Sigmoid colon (tissue), 4 donors: ENCODE measurements at regions not wholly inside any gene's neighbourhood (a gene's known extent, or its start where the extent isn't known, plus 50 kb on each side); places are given as distances from the start of the nearest gene placed in this dataset.

ENCODE experiments used
- CTCF ChIP-seq, 4 experiments: fragments of 450-650 bp in 3 of 4; fragments of 200-600 bp in 1 of 4; IDR thresholded peaks; one replicate each; pipeline ENCODE4 v1.5.1; 2016 to 2019; ENCODE audit warnings: antibody characterized with exemption in 4 of 4, mild to moderate bottlenecking in 3 of 4, moderate library complexity in 2 of 4
- POLR2A ChIP-seq, 2 donors: fragments of 450-650 bp; IDR thresholded peaks; one replicate each; pipeline ENCODE4 v1.6.1; 2016; ENCODE audit warnings: antibody characterized with exemption in 2 of 2, mild to moderate bottlenecking in 2 of 2, moderate library complexity in 2 of 2
- POLR2AphosphoS5 ChIP-seq, 4 donors: sonication (generic); formaldehyde crosslinking; IDR thresholded peaks; one replicate each; pipeline ENCODE4 v1.6.1; 2017; ENCODE audit warnings: antibody characterized with exemption in 4 of 4

- no peak for TF ChIP-seq CTCF (IDR thresholded peaks at IDR 0.05)
- TF ChIP-seq POLR2A (IDR thresholded peaks at IDR 0.05), result no peak
- TF ChIP-seq POLR2AphosphoS5 (IDR thresholded peaks at IDR 0.05), result no peak
Measured at GRCh38 chr7:83852136-83852535, 203.2 kb upstream of the SEMA3E start.
